PC-3 (cell line): ENCODE measurements at regions not wholly inside any gene's neighbourhood (a gene's known extent, or its start where the extent isn't known, plus 50 kb on each side); places are given as distances from the start of the nearest gene placed in this dataset.

ENCODE experiments used
- ATAC-seq: fragments of 200-7000 bp; cut with Tn5 transposase; 2 replicates; pipeline ENCODE4 v1.9.1; 2020; ENCODE audit warnings: mild to moderate bottlenecking, moderate library complexity
- BruUV-seq: library from RNA; stranded (reverse); fragments of 400-500 nt; replicated peaks from 2 replicates; lab custom pipeline; 2021; lab: Mats Ljungman, UMichigan
- CTCF ChIA-PET: fragments of 300-600 bp; sonication (Branson Sonifier 250); formaldehyde crosslinking; loops from one replicate; lab custom pipeline; 2022; ENCODE audit warnings: antibody characterized with exemption; lab: Charles Lee
- POLR2A ChIA-PET: fragments of 300-600 bp; sonication (Branson Sonifier 250); formaldehyde crosslinking; loops from one replicate; lab custom pipeline; 2022; ENCODE audit warnings: antibody characterized with exemption; ENCODE audit not compliant: unreplicated experiment; lab: Charles Lee
- DNase-seq: peaks from one replicate; pipeline ENCODE4 v3.0.0-alpha.2; 2015
- H2AFZ ChIP-seq: fragments of 300-600 bp; sonication (generic); 2 replicates; pipeline ENCODE4 v1.6.0; 2016; ENCODE audit warnings: antibody characterized with exemption, low read length
- H3F3A ChIP-seq: fragments of 300-600 bp; sonication (generic); one replicate; pipeline ENCODE4 v1.6.0; 2017; ENCODE audit warnings: antibody characterized with exemption, low read length, control low read depth, mild to moderate bottlenecking; ENCODE audit not compliant: unreplicated experiment
- H3K27ac ChIP-seq: fragments of 300-600 bp; sonication (generic); 2 replicates; pipeline ENCODE4 v1.5.1; 2016; ENCODE audit warnings: mild to moderate bottlenecking, low read length
- H3K27me3 ChIP-seq: fragments of 300-600 bp; sonication (generic); 2 replicates; pipeline ENCODE4 v1.6.1; 2016; ENCODE audit warnings: low read length, mixed read lengths
- H3K36me3 ChIP-seq: fragments of 300-600 bp; sonication (generic); 2 replicates; pipeline ENCODE4 v1.6.1; 2016; ENCODE audit warnings: low read depth, mixed run types, low read length, mixed read lengths
- H3K4me1 ChIP-seq: fragments of 300-600 bp; sonication (generic); 2 replicates; pipeline ENCODE4 v1.5.1; 2016; ENCODE audit warnings: low read length; ENCODE audit not compliant: insufficient read depth
- H3K4me2 ChIP-seq: fragments of 300-600 bp; sonication (generic); 2 replicates; pipeline ENCODE4 v1.6.0; 2016; ENCODE audit warnings: low read length
- H3K4me3 ChIP-seq: fragments of 300-600 bp; sonication (generic); 2 replicates; pipeline ENCODE4 v1.5.1; 2016; ENCODE audit warnings: mild to moderate bottlenecking, low read length, mixed read lengths
- H3K79me2 ChIP-seq: fragments of 300-600 bp; sonication (generic); 2 replicates; pipeline ENCODE4 v1.6.1; 2017; ENCODE audit warnings: low read length, mixed read lengths
- H3K9ac ChIP-seq: fragments of 300-600 bp; sonication (generic); 2 replicates; pipeline ENCODE4 v1.6.0; 2016; ENCODE audit warnings: mild to moderate bottlenecking, low read length
- H3K9me2 ChIP-seq: fragments of 300-600 bp; sonication (generic); replicated peaks from 2 replicates; pipeline ENCODE4 v1.6.1; 2016; ENCODE audit warnings: mixed run types, low read length, mixed read lengths
- H3K9me3 ChIP-seq: fragments of 300-600 bp; sonication (generic); 2 replicates; pipeline ENCODE4 v1.6.1; 2016; ENCODE audit warnings: low read length, mixed read lengths
- H4K20me1 ChIP-seq: fragments of 300-600 bp; sonication (generic); 2 replicates; pipeline ENCODE4 v1.6.1; 2016; ENCODE audit warnings: low read length, mixed read lengths
- CTCF ChIP-seq: fragments of 300-600 bp; sonication (generic); conservative IDR thresholded peaks from 2 replicates; pipeline ENCODE4 v1.5.1; 2017; ENCODE audit warnings: antibody characterized with exemption, low read depth, mild to moderate bottlenecking, low read length
- EZH2 ChIP-seq: fragments of 300-600 bp; sonication (generic); IDR thresholded peaks from one replicate; pipeline ENCODE4 v1.6.1; 2017; ENCODE audit warnings: antibody characterized with exemption, mild to moderate bottlenecking, low read length; ENCODE audit not compliant: unreplicated experiment
- EZH2phosphoT487 ChIP-seq: fragments of 300-600 bp; sonication (generic); IDR thresholded peaks from 2 replicates; pipeline ENCODE4 v1.6.1; 2018; ENCODE audit warnings: mild to moderate bottlenecking, antibody characterized with exemption, low read length, borderline replicate concordance
- intact Hi-C: fragments of 100-400 bp; cut with micrococcal nuclease; formaldehyde crosslinking; loops from 2 replicates; pipeline ENCODE4 v1.9.0; 2023

GRCh38 chr4:107261241-107261874 is 225.2 kb upstream of the DKK2 start:
- Histone ChIP-seq H3K27ac (no peak overlapping the region), H3F3A (no peaks in the 10 kb centered on the region), H2AFZ (no peak overlapping the region), H3K9me3 (no peaks in the 10 kb centered on the region), H3K4me1 (peaks cover 4% of the 10 kb centered on the region; the same call in 1 of the 2 replicates), H3K9me2 (no peaks in the 10 kb centered on the region), H3K4me3 (no peak overlapping the region), H4K20me1 (no peaks in the 10 kb centered on the region), H3K9ac (no peak overlapping the region), H3K27me3 (no peaks in the 10 kb centered on the region), H3K79me2 (no peaks in the 10 kb centered on the region), H3K4me2 (no peak overlapping the region), H3K36me3 (no peaks in the 10 kb centered on the region)
- ATAC-seq (no peak), DNase-seq (peak; percentile 28)
- BruUV-seq, result no TSS peak
- intact Hi-C loops, result no loop called here
- POLR2A ChIA-PET, result no interaction called here
- CTCF ChIA-PET, result no interaction called here
- TF ChIP-seq EZH2 (no peak), CTCF (no peak), EZH2phosphoT487 (no peak)

GRCh38 chr4:107258359-107258758 is 222.2 kb upstream of the DKK2 start:
- peak; percentile 4 for DNase-seq
- H2AFZ ChIP-seq, result no peak overlapping the region
- no TSS peak for BruUV-seq

More at GRCh38 chr4:107258359-107258758, 222.2 kb upstream of the DKK2 start:
- ChIA-PET POLR2A (no interaction called here), CTCF (interaction anchor here (0.6 kb wide), 1 partner anchor 164 kb away, joined by 4 read pairs; no protein-coding TSS in a partner anchor)
- intact Hi-C loops, result no loop called here
- Histone ChIP-seq H3K9me2 (no peaks in the 10 kb centered on the region), H3K79me2 (no peaks in the 10 kb centered on the region), H3K4me3 (no peak overlapping the region), H3K4me2 (no peak overlapping the region), H3F3A (no peaks in the 10 kb centered on the region), H3K27ac (no peak overlapping the region), H3K9ac (no peak overlapping the region), H3K4me1 (peaks cover 4% of the 10 kb centered on the region; the same call in 1 of the 2 replicates), H4K20me1 (no peaks in the 10 kb centered on the region), H3K27me3 (no peaks in the 10 kb centered on the region), H3K9me3 (no peaks in the 10 kb centered on the region), H3K36me3 (no peaks in the 10 kb centered on the region)
- no peak for TF ChIP-seq EZH2
- no peak for TF ChIP-seq EZH2phosphoT487
- no peak for TF ChIP-seq CTCF
- no peak for ATAC-seq
